GM21367 (cell line): ENCODE measurements at regions not wholly inside any gene's neighbourhood (a gene's known extent, or its start where the extent isn't known, plus 50 kb on each side); places are given as distances from the start of the nearest gene placed in this dataset.
"Not testable (repeated sequence)": the region's sequence is repeated elsewhere in the genome, so short reads cannot be mapped to it uniquely, and the experiment has no call there.

Experiments used
- ATAC-seq: cut with Tn5 transposase; IDR thresholded peaks from one replicate; pipeline ENCODE4 v1.9.1; 2021; ENCODE audit not compliant: unreplicated experiment

GRCh38 chr7:69276011-69276729, 322.1 kb upstream of the AUTS2 start:
- no peak for ATAC-seq

GRCh38 chr7:69277366-69277765, 320.9 kb upstream of the AUTS2 start:
- ATAC-seq, result no peak

GRCh38 chr7:69282946-69283345, 315.3 kb upstream of the AUTS2 start:
- ATAC-seq, result no peak

GRCh38 chr7:69283421-69283820, 314.9 kb upstream of the AUTS2 start:
- ATAC-seq, result no peak

DNA sequence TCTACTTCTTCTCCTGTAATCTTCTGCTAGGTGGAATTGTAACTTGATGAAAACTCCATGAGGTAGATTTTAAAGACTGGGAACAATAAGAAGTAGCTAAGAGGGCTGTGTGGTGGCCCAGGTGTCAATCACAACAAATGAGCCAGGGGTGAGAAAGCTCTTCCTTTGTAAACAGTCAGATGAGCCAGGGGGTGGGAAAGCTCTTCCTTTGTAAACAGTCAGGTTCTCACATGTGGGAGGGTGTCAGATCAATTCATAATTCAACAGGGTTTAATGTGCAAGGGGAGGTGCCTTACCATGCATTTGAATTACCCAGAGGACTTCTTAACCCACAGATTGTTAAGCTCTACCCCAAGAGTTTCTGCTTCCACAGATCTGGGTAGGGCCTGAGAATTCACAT, 312.4 kb upstream of the AUTS2 start:
- no peak for ATAC-seq

GRCh38 chr7:69295977-69296376, 302.3 kb upstream of the AUTS2 start:
- ATAC-seq, result no peak

DNA sequence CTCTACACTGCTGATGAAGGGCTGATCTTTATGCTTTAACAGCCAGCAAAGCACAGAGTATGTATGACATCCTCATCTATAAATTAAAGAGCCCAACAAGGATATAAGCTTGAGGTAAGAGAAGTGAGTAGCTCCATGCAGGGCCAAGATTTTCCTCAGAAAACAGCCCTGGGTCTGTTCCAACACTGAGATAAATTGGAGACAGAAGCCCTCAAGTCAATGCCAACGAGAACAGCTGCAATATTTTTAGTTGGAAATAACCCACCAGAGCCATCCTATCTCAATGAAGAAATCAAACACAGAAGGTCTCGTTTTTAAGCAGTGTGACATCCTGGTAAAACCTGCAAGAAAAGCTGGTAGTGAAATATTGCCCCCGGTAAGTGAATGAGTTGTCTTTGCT, 297.0 kb upstream of the AUTS2 start:
- no peak for ATAC-seq

GRCh38 chr7:69309601-69310000, 288.7 kb upstream of the AUTS2 start:
- ATAC-seq, result no peak

GRCh38 chr7:69311489-69311888, 286.8 kb upstream of the AUTS2 start:
- no peak for ATAC-seq

GRCh38 chr7:69313852-69314251, 284.4 kb upstream of the AUTS2 start:
- ATAC-seq, result not testable (repeated sequence)

DNA sequence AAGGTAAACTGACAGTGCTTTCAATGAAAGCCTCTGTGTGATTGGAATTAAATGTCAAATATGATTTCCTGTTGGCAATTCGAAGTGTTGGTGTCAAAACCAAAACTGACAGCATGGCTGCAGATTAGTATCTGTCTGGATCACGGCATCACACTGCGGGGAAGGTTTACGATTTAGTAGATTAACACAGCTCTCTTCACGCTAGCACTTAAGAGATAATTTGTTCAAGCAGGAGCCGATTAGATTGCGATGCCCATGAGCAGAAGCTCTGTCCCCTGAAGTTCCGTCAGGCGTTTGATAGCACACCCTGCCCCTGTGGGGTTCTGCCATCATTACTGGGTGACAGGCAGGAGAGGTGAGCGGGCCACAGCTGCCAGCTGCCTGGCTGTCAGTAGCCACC, 279.5 kb upstream of the AUTS2 start:
- no peak for ATAC-seq

DNA sequence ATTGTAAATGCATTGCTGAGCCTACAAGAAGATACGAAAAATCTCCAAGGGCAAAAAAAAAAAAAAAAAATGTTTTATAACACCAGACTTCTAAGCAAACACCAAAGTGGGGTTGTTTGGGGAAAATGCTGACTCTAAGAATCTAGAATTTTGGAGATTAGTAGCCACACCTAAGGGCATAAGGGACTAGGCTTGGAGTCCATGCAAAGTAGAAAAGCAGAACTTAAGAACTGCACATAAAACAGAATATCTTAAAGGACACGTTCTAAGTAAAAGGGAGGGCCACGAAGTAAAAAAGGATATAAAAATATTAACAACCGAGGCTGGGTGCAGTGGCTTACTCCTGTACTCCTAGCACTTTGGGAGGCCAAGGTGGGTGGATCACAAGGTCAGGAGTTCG, 269.8 kb upstream of the AUTS2 start:
- ATAC-seq, result no peak

DNA sequence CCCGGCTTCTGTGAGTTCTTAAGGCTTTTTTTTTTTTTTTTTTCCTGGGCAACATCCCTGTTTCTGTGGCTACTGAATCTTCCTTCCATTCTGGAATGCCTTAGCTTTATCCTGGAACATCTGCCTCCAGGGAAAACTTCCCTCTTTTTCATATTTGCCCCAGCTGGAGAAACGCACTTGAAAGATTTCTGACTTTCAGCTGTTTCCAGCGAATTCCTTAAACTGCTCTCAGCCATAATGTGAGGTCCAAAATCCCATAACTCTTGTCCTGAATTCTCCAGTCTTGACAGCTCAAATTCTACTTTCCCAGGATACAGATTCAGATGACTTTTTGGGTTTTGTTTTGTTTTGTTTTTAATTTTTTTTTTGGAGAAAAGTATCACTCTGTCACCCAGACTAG, 263.6 kb upstream of the AUTS2 start:
- ATAC-seq, result no peak

- no peak for ATAC-seq
Observed at GRCh38 chr7:69335331-69335730, 262.9 kb upstream of the AUTS2 start.

DNA sequence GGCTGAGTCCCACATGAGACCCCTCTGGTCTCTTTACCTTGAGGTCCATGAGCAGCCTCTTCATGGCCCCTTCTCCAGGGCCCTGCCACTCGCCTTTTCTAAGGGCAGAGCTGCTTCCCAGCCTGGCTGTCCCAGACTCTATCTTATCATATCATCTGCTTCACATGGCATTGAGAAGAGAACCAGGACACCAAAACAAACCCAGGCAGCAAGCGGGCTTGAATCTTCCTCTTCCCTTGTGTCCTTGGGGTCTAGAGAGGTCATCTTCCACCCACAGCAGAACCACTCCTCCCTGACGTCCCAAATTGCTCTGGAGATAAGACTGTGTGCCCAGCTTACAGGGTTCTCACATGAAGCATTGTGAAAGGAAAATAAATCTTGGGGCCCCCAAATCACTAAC, 261.3 kb upstream of the AUTS2 start:
- ATAC-seq, result no peak

DNA sequence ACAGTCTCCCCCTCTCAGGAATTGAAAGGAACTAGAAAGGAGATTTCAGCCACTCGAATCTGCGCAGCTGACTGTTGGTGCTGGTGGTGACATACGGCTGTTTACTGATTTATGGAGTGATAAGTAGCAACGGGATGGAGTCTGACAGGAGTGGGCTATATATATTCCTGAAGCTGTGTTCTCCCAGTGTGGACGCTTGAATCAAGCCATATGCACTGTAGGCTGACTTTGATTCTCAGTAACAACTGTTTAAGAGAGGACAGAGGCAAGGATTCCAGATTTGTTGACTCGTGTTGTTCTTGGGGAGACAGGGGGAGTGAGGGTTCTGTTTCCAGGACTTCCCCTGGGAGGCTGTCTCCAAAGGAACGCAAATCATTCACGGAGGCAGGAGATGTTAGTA, 260.1 kb upstream of the AUTS2 start:
- no peak for ATAC-seq

- ATAC-seq, result no peak
Observed at GRCh38 chr7:69341288-69341687, 257.0 kb upstream of the AUTS2 start.

- ATAC-seq, result no peak
Observed at GRCh38 chr7:69342154-69342884, 256.0 kb upstream of the AUTS2 start.

DNA sequence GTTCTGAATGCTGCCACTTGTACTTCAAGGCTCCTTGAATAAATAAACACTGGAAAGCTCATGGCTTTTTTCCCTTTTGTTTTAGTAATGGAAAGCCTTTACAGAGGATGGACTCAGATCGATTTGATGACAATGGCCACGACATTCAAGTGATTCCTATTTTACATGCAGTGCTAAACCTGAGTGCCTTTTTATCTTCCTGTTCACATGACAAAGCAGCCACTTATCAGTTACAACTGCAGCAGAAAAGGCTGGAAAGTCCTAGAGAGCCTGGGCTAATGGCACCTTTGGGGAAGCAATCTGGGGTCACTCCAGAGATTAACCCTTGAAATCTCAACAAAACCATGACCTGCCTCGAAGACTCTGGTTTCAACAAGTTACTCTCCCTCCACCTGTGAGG, 249.0 kb upstream of the AUTS2 start:
- ATAC-seq, result no peak

- ATAC-seq, result no peak
Observed at GRCh38 chr7:69358163-69358821, 240.0 kb upstream of the AUTS2 start.

GRCh38 chr7:69359003-69359700, 239.1 kb upstream of the AUTS2 start:
- no peak for ATAC-seq

GRCh38 chr7:69360913-69361312, 237.4 kb upstream of the AUTS2 start:
- ATAC-seq, result no peak
